K562 (cell line): ENCODE measurements at regions not wholly inside any gene's neighbourhood (a gene's known extent, or its start where the extent isn't known, plus 50 kb on each side); places are given as distances from the start of the nearest gene placed in this dataset.
A peak's percentile ranks its signal among the peaks of the same experiment; 100 is the strongest.

ENCODE experiments used
- ATAC-seq: fragments of 200-7000 bp; cut with Tn5 transposase; 3 replicates; pipeline ENCODE4 v1.9.1; 2020; ENCODE audit warnings: moderate library complexity
- BruUV-seq: library from RNA; stranded (reverse); fragments of 400-500 nt; replicated peaks from 2 replicates; lab custom pipeline; 2021; lab: Mats Ljungman, UMichigan
- CTCF ChIA-PET: fragments of 300-600 bp; formaldehyde crosslinking; extraction: SDS; loops from one replicate; lab custom pipeline; 2021; ENCODE audit warnings: low intra/inter-chr PET ratio; lab: Yijun Ruan, JAX
- POLR2A ChIA-PET: fragments of 300-600, 350-650 bp; sonication (Branson Sonifier 250); formaldehyde crosslinking; extraction: SDS; loops from one replicate; lab custom pipeline; 2021; ENCODE audit warnings: antibody characterized with exemption, inconsistent platforms; lab: Yijun Ruan, JAX
- DNase-seq, 4 experiments: peaks; one replicate each; pipeline versions ENCODE4 v3.0.0 to v3.0.0-alpha.2; 2011 to 2018; ENCODE audit warnings: low spot score in 3 of 4, mixed read lengths in 3 of 4; ENCODE audit errors: extremely low read depth in 1 of 4
- FAIRE-seq: peaks from 2 replicates; lab custom pipeline; 2011; peaks lifted over from hg19 to GRCh38; lab: Jason Lieb, UNC
- H2AFZ ChIP-seq: 2 replicates; pipeline ENCODE4 v1.6.0; 2011; ENCODE audit warnings: low read depth, low read length, control low read depth, inconsistent platforms
- H3K27ac ChIP-seq: fragments of 200-600 bp; 3 replicates; pipeline ENCODE4 v1.8.0; 2011; ENCODE audit warnings: low read depth, mild to moderate bottlenecking, control low read depth, inconsistent platforms, low read length, moderate library complexity, mixed read lengths; ENCODE audit errors: extremely low read depth
- H3K27me3 ChIP-seq, 2 experiments: fragments of 300-600 bp in 1 of 2; 2 replicates in 1 of 2; 3 replicates in 1 of 2; pipeline versions ENCODE4 v1.6.0 to v1.8.0; 2011; ENCODE audit warnings: inconsistent platforms in 2 of 2, low read length in 2 of 2, mild to moderate bottlenecking in 1 of 2, mixed read lengths in 1 of 2, moderate library complexity in 1 of 2; ENCODE audit not compliant: control insufficient read depth in 2 of 2, insufficient read depth in 2 of 2
- H3K36me3 ChIP-seq: fragments of 300-600 bp; 3 replicates; pipeline ENCODE4 v1.8.0; 2011; ENCODE audit warnings: mild to moderate bottlenecking, low read length, inconsistent platforms; ENCODE audit not compliant: control insufficient read depth, insufficient read depth
- H3K4me1 ChIP-seq, 2 experiments: fragments of 200-600 bp in 1 of 2; replicated peaks in 1 of 2; 2 replicates in 1 of 2; 3 replicates in 1 of 2; pipeline versions ENCODE4 v1.5.1 to v1.8.0; 2011; ENCODE audit warnings: inconsistent platforms in 2 of 2, low read length in 2 of 2, mild to moderate bottlenecking in 1 of 2, mixed read lengths in 1 of 2, moderate library complexity in 1 of 2; ENCODE audit not compliant: control insufficient read depth in 2 of 2, insufficient read depth in 2 of 2
- H3K4me2 ChIP-seq: 2 replicates; pipeline ENCODE4 v1.6.1; 2011; ENCODE audit warnings: low read length, control low read depth, inconsistent platforms, mixed read lengths; ENCODE audit not compliant: insufficient read depth
- H3K4me3 ChIP-seq: fragments of 200-600 bp; sonication (generic), shearing (Covaris generic); 2 replicates; pipeline ENCODE4 v1.5.1; 2016; ENCODE audit warnings: control low read depth, inconsistent platforms
- H3K79me2 ChIP-seq: fragments of 200-600 bp; 3 replicates; pipeline ENCODE4 v1.8.0; 2011; ENCODE audit warnings: low read length, inconsistent platforms; ENCODE audit not compliant: control insufficient read depth, insufficient read depth
- H3K9ac ChIP-seq, 2 experiments: 2 replicates each; pipeline versions ENCODE4 v1.6.0 to v1.6.1; 2011; ENCODE audit warnings: low read depth in 2 of 2, low read length in 2 of 2, control low read depth in 1 of 2, inconsistent platforms in 1 of 2, mild to moderate bottlenecking in 1 of 2, mixed read lengths in 1 of 2; ENCODE audit not compliant: insufficient read depth in 1 of 2
- H3K9me1 ChIP-seq: one replicate; pipeline ENCODE4 v1.6.0; 2011; ENCODE audit warnings: inconsistent platforms, mild to moderate bottlenecking, low read length, moderate library complexity; ENCODE audit not compliant: control insufficient read depth, insufficient read depth
- H3K9me3 ChIP-seq: replicated peaks from 2 replicates; pipeline ENCODE4 v1.5.1; 2011; ENCODE audit warnings: low read depth, low read length, inconsistent platforms; ENCODE audit not compliant: control insufficient read depth, insufficient read depth
- H4K20me1 ChIP-seq: replicated peaks from 2 replicates; pipeline ENCODE4 v1.6.1; 2011; ENCODE audit warnings: low read length, inconsistent platforms, mixed read lengths; ENCODE audit not compliant: control insufficient read depth, insufficient read depth
- CBFA2T2 ChIP-seq: fragments of 450-650 bp; conservative IDR thresholded peaks from 2 replicates; pipeline ENCODE4 v1.6.1; 2017; ENCODE audit warnings: mild to moderate bottlenecking
- CEBPB ChIP-seq: fragments of 450-650 bp; IDR thresholded peaks from 2 replicates; pipeline ENCODE4 v1.6.1; 2016; ENCODE audit warnings: missing genetic modification characterization, missing compliant biosample characterization
- CEBPG ChIP-seq, 3 experiments: fragments of 200-800 bp in 1 of 3; sonication (Bioruptor generic) in 1 of 3; sonication (generic) in 1 of 3; formaldehyde crosslinking in 1 of 3; IDR thresholded peaks in 2 of 3; conservative IDR thresholded peaks in 1 of 3; 2 replicates each; pipeline versions ENCODE4 v1.6.1 to v1.8.0; 2016 to 2022; ENCODE audit warnings: missing compliant biosample characterization in 2 of 3, missing genetic modification characterization in 2 of 3, mild to moderate bottlenecking in 1 of 3, missing genetic modification reagents in 1 of 3
- CREBBP ChIP-seq: IDR thresholded peaks from one replicate; pipeline ENCODE4 v1.6.1; 2012; ENCODE audit warnings: low read depth, mild to moderate bottlenecking, control low read depth, inconsistent platforms, low read length
- GATAD2B ChIP-seq: fragments of 450-650 bp; IDR thresholded peaks from 2 replicates; pipeline ENCODE4 v1.6.1; 2017; ENCODE audit warnings: mild to moderate bottlenecking, borderline replicate concordance
- MEIS2 ChIP-seq: fragments of 450-650 bp; IDR thresholded peaks from 2 replicates; pipeline ENCODE4 v1.6.1; 2014; ENCODE audit warnings: mild to moderate bottlenecking; ENCODE audit not compliant: partially characterized antibody
- NONO ChIP-seq, 2 experiments: fragments of 200-400 bp in 1 of 2; fragments of 450-650 bp in 1 of 2; formaldehyde crosslinking in 1 of 2; IDR thresholded peaks; 2 replicates each; pipeline ENCODE4 v1.6.1; 2017; ENCODE audit warnings: low read depth in 2 of 2, mild to moderate bottlenecking in 2 of 2, moderate library complexity in 2 of 2, low read length in 1 of 2
- POLR2G ChIP-seq: fragments of 200-400 bp; formaldehyde crosslinking; IDR thresholded peaks from 2 replicates; pipeline ENCODE4 v1.6.1; 2017; ENCODE audit warnings: low read depth, mild to moderate bottlenecking, antibody characterized with exemption, low read length, moderate library complexity
- PTRF ChIP-seq: fragments of 450-650 bp; IDR thresholded peaks from 2 replicates; pipeline ENCODE4 v1.6.1; 2016; ENCODE audit warnings: mild to moderate bottlenecking, missing genetic modification characterization, missing compliant biosample characterization
- SFPQ ChIP-seq: fragments of 200-400 bp; formaldehyde crosslinking; IDR thresholded peaks from 2 replicates; pipeline ENCODE4 v1.6.1; 2017; ENCODE audit warnings: mild to moderate bottlenecking, low read depth, low read length, moderate library complexity
- SIN3A ChIP-seq, 2 experiments: fragments of 150-350 bp in 1 of 2; IDR thresholded peaks; 2 replicates each; pipeline ENCODE4 v1.6.1; 2011 to 2016; ENCODE audit warnings: borderline replicate concordance in 2 of 2, low read depth in 2 of 2, low read length in 2 of 2, mild to moderate bottlenecking in 2 of 2, moderate library complexity in 2 of 2; ENCODE audit not compliant: control insufficient read depth in 1 of 2
- TCF3 ChIP-seq: sonication (generic); formaldehyde crosslinking; IDR thresholded peaks from 2 replicates; pipeline ENCODE4 v1.4.0; 2020; ENCODE audit warnings: mild to moderate bottlenecking, missing genetic modification reagents
- ZNF717 ChIP-seq: fragments of 250-450 bp; sonication (Bioruptor Pico); IDR thresholded peaks from 2 replicates; pipeline ENCODE4 v1.5.0; 2021
- whole genome bisulfite sequencing: fragments of 100-300 bp; shearing (Covaris generic); methylation state at CpG from one replicate; pipeline ENCODE4 v1.1.6; 2016; ENCODE audit warnings: low coverage, mixed read lengths; ENCODE audit not compliant: insufficient coverage; ENCODE audit errors: missing lambda C conversion rate; 5-methylcytosine and 5-hydroxymethylcytosine counted together
- in situ Hi-C: fragments of 300-500 bp; cut with MboI; formaldehyde crosslinking; loops from 4 replicates; pipeline ENCODE4 v1.15.0; 2018; ENCODE audit warnings: inconsistent platforms, mixed read lengths
- intact Hi-C: fragments of 100-400 bp; cut with micrococcal nuclease; formaldehyde crosslinking; loops from 2 replicates; pipeline ENCODE4 v1.14.2; 2022
- TF ChIP-seq, protein P1 (sequence below), 2 experiments: fragments of 450-650 bp; conservative IDR thresholded peaks; 2 replicates each; pipeline ENCODE4 v1.6.1; 2017; ENCODE audit warnings: mild to moderate bottlenecking in 2 of 2, moderate library complexity in 2 of 2
- TF ChIP-seq, protein P2 (sequence below), 2 experiments: IDR thresholded peaks in 1 of 2; conservative IDR thresholded peaks in 1 of 2; 2 replicates each; pipeline ENCODE4 v1.6.1; 2016; ENCODE audit warnings: low read depth in 2 of 2, mild to moderate bottlenecking in 1 of 2, missing compliant biosample characterization in 1 of 2, missing genetic modification characterization in 1 of 2, moderate library complexity in 1 of 2

DNA sequence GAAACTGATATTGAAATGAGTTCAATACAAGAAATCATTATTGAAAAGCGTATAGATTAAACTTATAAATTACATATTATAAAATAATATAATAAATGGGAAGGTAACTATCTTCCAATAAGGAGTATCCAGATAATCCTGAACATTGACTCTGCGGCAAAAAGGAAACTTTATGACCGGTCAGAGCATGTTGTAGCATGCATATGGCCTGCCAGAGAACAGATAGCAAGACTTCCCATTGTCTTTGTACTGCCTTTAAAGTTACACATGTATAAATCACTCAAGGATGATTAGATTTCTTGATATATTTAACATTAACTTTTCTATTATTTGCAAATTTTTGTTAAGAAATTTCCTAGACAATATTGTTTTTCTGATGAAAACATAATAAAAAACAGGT lies 56.2 kb upstream of the ETV1 start (continued):
- no peak for TF ChIP-seq SIN3A (IDR thresholded peaks at IDR 0.05; ENCODE audit: borderline replicate concordance in 2 of 2, control insufficient read depth in 1 of 2, low read depth in 2 of 2, low read length in 2 of 2)
- no peak for TF ChIP-seq CBFA2T2
- TF ChIP-seq NONO (IDR thresholded peaks at IDR 0.05; ENCODE audit: low read depth in 2 of 2, low read length in 1 of 2), result no peak
- TF ChIP-seq, protein P1, sequence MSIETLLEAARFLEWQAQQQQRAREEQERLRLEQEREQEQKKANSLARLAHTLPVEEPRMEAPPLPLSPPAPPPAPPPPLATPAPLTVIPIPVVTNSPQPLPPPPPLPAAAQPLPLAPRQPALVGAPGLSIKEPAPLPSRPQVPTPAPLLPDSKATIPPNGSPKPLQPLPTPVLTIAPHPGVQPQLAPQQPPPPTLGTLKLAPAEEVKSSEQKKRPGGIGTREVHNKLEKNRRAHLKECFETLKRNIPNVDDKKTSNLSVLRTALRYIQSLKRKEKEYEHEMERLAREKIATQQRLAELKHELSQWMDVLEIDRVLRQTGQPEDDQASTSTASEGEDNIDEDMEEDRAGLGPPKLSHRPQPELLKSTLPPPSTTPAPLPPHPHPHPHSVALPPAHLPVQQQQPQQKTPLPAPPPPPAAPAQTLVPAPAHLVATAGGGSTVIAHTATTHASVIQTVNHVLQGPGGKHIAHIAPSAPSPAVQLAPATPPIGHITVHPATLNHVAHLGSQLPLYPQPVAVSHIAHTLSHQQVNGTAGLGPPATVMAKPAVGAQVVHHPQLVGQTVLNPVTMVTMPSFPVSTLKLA (conservative IDR thresholded peaks at IDR 0.05), result no peak
- no peak for TF ChIP-seq CREBBP
- no peak for TF ChIP-seq POLR2G
- no peak for TF ChIP-seq ZNF717
- no peak for TF ChIP-seq PTRF (tag)
- TF ChIP-seq GATAD2B, result no peak
- TF ChIP-seq, all 486 proteins: peak for 0

DNA sequence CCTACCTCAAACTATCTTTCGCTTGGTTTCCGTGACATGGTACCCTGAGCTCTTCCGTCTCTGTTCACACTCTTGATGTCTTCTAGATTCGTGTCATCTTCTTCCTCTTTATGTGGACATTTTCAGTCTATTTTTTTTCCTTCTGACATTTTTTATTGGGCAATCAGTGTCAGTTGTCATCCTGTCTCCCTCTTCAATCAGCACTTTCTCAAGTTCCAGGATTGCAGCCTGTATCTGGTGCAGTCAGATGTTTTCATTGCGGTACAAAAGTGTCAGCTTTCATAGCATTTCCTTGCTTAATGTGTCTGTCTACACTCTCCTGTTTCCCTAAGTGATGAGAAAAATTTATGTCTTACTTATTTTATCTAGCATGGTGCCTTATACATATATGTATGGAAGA lies 51.1 kb upstream of the ETV1 start:
- H3K27me3 ChIP-seq, result no peaks in the 10 kb centered on the region
- DNase-seq, result no peak
- H3K36me3 ChIP-seq, result no peaks in the 10 kb centered on the region
- no peaks in the 10 kb centered on the region for H4K20me1 ChIP-seq
- FAIRE-seq, result no peak
- no peaks in the 10 kb centered on the region for H3K4me1 ChIP-seq
- no peak overlapping the region for H3K4me2 ChIP-seq
- POLR2A ChIA-PET, result no interaction called here
- 50% methylated on average over 4 of the region's 5 CpGs for WGBS
- in situ Hi-C loops (no loop called here), intact Hi-C loops (no loop called here)
- ATAC-seq, result peak; percentile 32; the same call in 2 of the 3 replicates
- no peak overlapping the region for H2AFZ ChIP-seq
- H3K79me2 ChIP-seq, result no peaks in the 10 kb centered on the region
- H3K4me3 ChIP-seq, result no peak overlapping the region
- no peaks in the 10 kb centered on the region for H3K9me3 ChIP-seq
- H3K27ac ChIP-seq, result no peak overlapping the region
- no peak overlapping the region for H3K9ac ChIP-seq
- no TSS peak for BruUV-seq
- CTCF ChIA-PET, result no interaction called here
- H3K9me1 ChIP-seq, result no peaks in the 10 kb centered on the region
- TF ChIP-seq SFPQ (no peak), CEBPB (tag) (peak; percentile 45), MEIS2 (peak; percentile 74), TCF3 (CRISPR knock-in tag) (peak; percentile 39; the same call in 1 of the 2 replicates), CEBPG (CRISPR knock-in tag; IDR thresholded peaks at IDR 0.05) (no peak), CEBPG (tag; conservative IDR thresholded peaks at IDR 0.05 in 1 of 2, IDR thresholded peaks at IDR 0.05 in 1 of 2) (peak in 1 of 2 experiments; percentile 43; a peak in 2 of 4 replicates)
- TF ChIP-seq, protein P2, sequence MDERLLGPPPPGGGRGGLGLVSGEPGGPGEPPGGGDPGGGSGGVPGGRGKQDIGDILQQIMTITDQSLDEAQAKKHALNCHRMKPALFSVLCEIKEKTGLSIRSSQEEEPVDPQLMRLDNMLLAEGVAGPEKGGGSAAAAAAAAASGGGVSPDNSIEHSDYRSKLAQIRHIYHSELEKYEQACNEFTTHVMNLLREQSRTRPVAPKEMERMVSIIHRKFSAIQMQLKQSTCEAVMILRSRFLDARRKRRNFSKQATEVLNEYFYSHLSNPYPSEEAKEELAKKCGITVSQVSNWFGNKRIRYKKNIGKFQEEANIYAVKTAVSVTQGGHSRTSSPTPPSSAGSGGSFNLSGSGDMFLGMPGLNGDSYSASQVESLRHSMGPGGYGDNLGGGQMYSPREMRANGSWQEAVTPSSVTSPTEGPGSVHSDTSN (CRISPR knock-in tag; IDR thresholded peaks at IDR 0.05; ENCODE audit: low read depth), result no peak
- TF ChIP-seq, protein P2 (tag; conservative IDR thresholded peaks at IDR 0.05; ENCODE audit: low read depth), result peak; percentile 74
